GM12878 (cell line): ENCODE measurements at regions not wholly inside any gene's neighbourhood (a gene's known extent, or its start where the extent isn't known, plus 50 kb on each side); places are given as distances from the start of the nearest gene placed in this dataset.

Experiments
- ATAC-seq: fragments of 200-7000 bp; cut with Tn5 transposase; 3 replicates; pipeline ENCODE4 v1.9.1; 2020; ENCODE audit warnings: mild to moderate bottlenecking, moderate library complexity
- BruUV-seq: library from RNA; stranded (reverse); fragments of 400-500 nt; replicated peaks from 2 replicates; lab custom pipeline; 2021; lab: Mats Ljungman, UMichigan
- CTCF ChIA-PET: fragments of 300-600 bp; sonication (Branson Sonifier 250); formaldehyde crosslinking; extraction: SDS; loops from one replicate; lab custom pipeline; 2021; ENCODE audit warnings: inconsistent platforms; lab: Yijun Ruan, JAX
- POLR2A ChIA-PET: fragments of 350-600 bp; formaldehyde crosslinking; extraction: SDS; loops from one replicate; lab custom pipeline; 2021; ENCODE audit warnings: inconsistent platforms; lab: Charles Lee
- RAD21 ChIA-PET: fragments of 300-600 bp; sonication (Branson Sonifier 250); formaldehyde crosslinking; loops from one replicate; lab custom pipeline; 2023; ENCODE audit warnings: antibody characterized with exemption; ENCODE audit not compliant: unreplicated experiment; lab: Charles Lee
- SMC1A ChIA-PET: fragments of 300-600 bp; sonication (Branson Sonifier 250); formaldehyde crosslinking; loops from one replicate; lab custom pipeline; 2023; ENCODE audit not compliant: unreplicated experiment, uncharacterized antibody; lab: Charles Lee
- DNase-seq: peaks from one replicate; pipeline ENCODE4 v3.0.0-alpha.2; 2011; ENCODE audit warnings: low read depth, low spot score
- FAIRE-seq: peaks from 3 replicates; lab custom pipeline; 2011; peaks lifted over from hg19 to GRCh38; lab: Jason Lieb, UNC
- H2AFZ ChIP-seq: 2 replicates; pipeline ENCODE4 v1.6.0; 2011; ENCODE audit warnings: low read depth, low read length, control low read depth; ENCODE audit not compliant: control insufficient read depth
- H3K27ac ChIP-seq: 2 replicates; pipeline ENCODE4 v1.5.1; 2011; ENCODE audit warnings: control low read depth; ENCODE audit not compliant: control insufficient read depth, insufficient read depth
- H3K27me3 ChIP-seq, 2 experiments: replicated peaks in 1 of 2; 2 replicates each; pipeline versions ENCODE4 v1.6.0 to v1.6.1; 2011; ENCODE audit warnings: low read length in 1 of 2; ENCODE audit not compliant: control insufficient read depth in 2 of 2, insufficient read depth in 2 of 2
- H3K36me3 ChIP-seq, 2 experiments: 2 replicates each; pipeline ENCODE4 v1.5.1; 2011; ENCODE audit warnings: low read length in 1 of 2; ENCODE audit not compliant: control insufficient read depth in 2 of 2, insufficient read depth in 2 of 2
- H3K4me1 ChIP-seq: 2 replicates; pipeline ENCODE4 v1.6.1; 2011; ENCODE audit warnings: mild to moderate bottlenecking, low read length, moderate library complexity, mixed read lengths; ENCODE audit not compliant: control insufficient read depth, insufficient read depth
- H3K4me2 ChIP-seq: 2 replicates; pipeline ENCODE4 v1.6.0; 2011; ENCODE audit warnings: control low read depth; ENCODE audit not compliant: control insufficient read depth, insufficient read depth
- H3K4me3 ChIP-seq: fragments of 200-600 bp; sonication (generic); 2 replicates; pipeline ENCODE4 v1.5.1; 2016
- H3K79me2 ChIP-seq: 2 replicates; pipeline ENCODE4 v1.6.0; 2011; ENCODE audit warnings: low read length; ENCODE audit not compliant: control insufficient read depth, insufficient read depth
- H3K9ac ChIP-seq: 2 replicates; pipeline ENCODE4 v1.8.0; 2011; ENCODE audit warnings: low read length, control low read depth, mixed read lengths; ENCODE audit not compliant: control insufficient read depth, insufficient read depth
- H3K9me3 ChIP-seq: replicated peaks from 3 replicates; pipeline ENCODE4 v1.5.1; 2011; ENCODE audit warnings: mild to moderate bottlenecking, low read length; ENCODE audit not compliant: control insufficient read depth, insufficient read depth
- H4K20me1 ChIP-seq: 2 replicates; pipeline ENCODE4 v1.6.0; 2011; ENCODE audit not compliant: control insufficient read depth, insufficient read depth
- CTCF ChIP-seq, 3 experiments: IDR thresholded peaks in 2 of 3; conservative IDR thresholded peaks in 1 of 3; 2 replicates each; pipeline ENCODE4 v1.5.1; 2011; ENCODE audit warnings: low read depth in 3 of 3, low read length in 3 of 3, mild to moderate bottlenecking in 3 of 3, control low read depth in 2 of 3, moderate library complexity in 2 of 3, inconsistent platforms in 1 of 3, mixed read lengths in 1 of 3; ENCODE audit not compliant: control insufficient read depth in 2 of 3, insufficient read depth in 1 of 3; ENCODE audit errors: extremely low read depth in 1 of 3
- EP300 ChIP-seq, 2 experiments: fragments of 150-350 bp in 1 of 2; IDR thresholded peaks; 2 replicates each; pipeline ENCODE4 v1.6.1; 2011 to 2012; ENCODE audit warnings: low read depth in 2 of 2, low read length in 2 of 2, borderline replicate concordance in 1 of 2, improper control_type of control experiment in 1 of 2, inconsistent platforms in 1 of 2; ENCODE audit not compliant: control insufficient read depth in 1 of 2
- MYB ChIP-seq: fragments of 150-350 bp; IDR thresholded peaks from 2 replicates; pipeline ENCODE4 v1.6.1; 2014; ENCODE audit warnings: mild to moderate bottlenecking, low read depth, low read length, borderline replicate concordance
- NFXL1 ChIP-seq: fragments of 450-650 bp; IDR thresholded peaks from 2 replicates; pipeline ENCODE4 v1.6.1; 2017; ENCODE audit warnings: antibody characterized with exemption, mild to moderate bottlenecking, borderline replicate concordance
- PML ChIP-seq: IDR thresholded peaks from 2 replicates; pipeline ENCODE4 v1.6.1; 2012; ENCODE audit warnings: low read length, inconsistent platforms
- POLR2AphosphoS2 ChIP-seq: IDR thresholded peaks from 2 replicates; pipeline ENCODE4 v1.6.1; 2011; ENCODE audit warnings: low read depth, mild to moderate bottlenecking, low read length, improper control_type of control experiment, moderate library complexity
- RELB ChIP-seq: fragments of 450-650 bp; IDR thresholded peaks from 2 replicates; pipeline ENCODE4 v1.6.1; 2017; ENCODE audit warnings: low read depth, mild to moderate bottlenecking, moderate library complexity
- SMAD5 ChIP-seq: IDR thresholded peaks from 2 replicates; pipeline ENCODE4 v1.6.1; 2016; ENCODE audit warnings: antibody characterized with exemption, low read depth
- YY1 ChIP-seq: IDR thresholded peaks from 2 replicates; pipeline ENCODE4 v1.6.1; 2011; ENCODE audit warnings: low read depth, mild to moderate bottlenecking, low read length
- ZNF217 ChIP-seq: fragments of 450-650 bp; IDR thresholded peaks from 2 replicates; pipeline ENCODE4 v1.6.1; 2017; ENCODE audit warnings: antibody characterized with exemption, mild to moderate bottlenecking
- WGBS: methylation state at CpG from one replicate; pipeline ENCODE4 v1.1.6; 2016; ENCODE audit warnings: low lambda C conversion rate; ENCODE audit not compliant: insufficient replicate concordance, insufficient coverage; ENCODE audit errors: missing lambda C conversion rate; 5-methylcytosine and 5-hydroxymethylcytosine counted together
- in situ Hi-C: fragments of 300-500 bp; cut with MboI; formaldehyde crosslinking; loops from 9 replicates; pipeline ENCODE4 v1.14.3; 2018; ENCODE audit warnings: mixed read lengths
- intact Hi-C: fragments of 100-400 bp; cut with micrococcal nuclease; formaldehyde crosslinking; loops from one replicate; pipeline ENCODE4 v1.14.2; 2022; ENCODE audit not compliant: unreplicated experiment
- TF ChIP-seq, protein P1 (sequence below): IDR thresholded peaks from 2 replicates; pipeline ENCODE4 v1.6.1; 2011; ENCODE audit warnings: low read depth, low read length, improper control_type of control experiment, borderline replicate concordance
- TF ChIP-seq, protein P2 (sequence below): fragments of 450-650 bp; IDR thresholded peaks from 2 replicates; pipeline ENCODE4 v1.6.1; 2017; ENCODE audit warnings: mild to moderate bottlenecking, moderate library complexity

- Histone ChIP-seq H3K4me2 (no peak overlapping the region), H3K9me3 (no peaks in the 10 kb centered on the region), H3K27ac (no peak overlapping the region), H3K4me3 (no peak overlapping the region), H4K20me1 (no peaks in the 10 kb centered on the region), H3K27me3 (no peaks in the 10 kb centered on the region), H3K79me2 (no peaks in the 10 kb centered on the region), H3K36me3 (no peaks in the 10 kb centered on the region), H3K4me1 (no peaks in the 10 kb centered on the region), H3K9ac (no peak overlapping the region), H2AFZ (no peak overlapping the region)
- ATAC-seq: no peak
- intact Hi-C loops: no loop called here
- ChIA-PET CTCF (interaction anchor here (1.0 kb wide), 1 partner anchor 165 kb away, joined by 3 read pairs; no protein-coding TSS in a partner anchor), POLR2A (no interaction called here), SMC1A (interaction anchor here (1.0 kb wide), 1 partner anchor 10 kb away, joined by 3 read pairs; no protein-coding TSS in a partner anchor), RAD21 (no interaction called here)
- DNase-seq: no peak
- FAIRE-seq: no peak
- BruUV-seq: no TSS peak
- TF ChIP-seq, protein P1, sequence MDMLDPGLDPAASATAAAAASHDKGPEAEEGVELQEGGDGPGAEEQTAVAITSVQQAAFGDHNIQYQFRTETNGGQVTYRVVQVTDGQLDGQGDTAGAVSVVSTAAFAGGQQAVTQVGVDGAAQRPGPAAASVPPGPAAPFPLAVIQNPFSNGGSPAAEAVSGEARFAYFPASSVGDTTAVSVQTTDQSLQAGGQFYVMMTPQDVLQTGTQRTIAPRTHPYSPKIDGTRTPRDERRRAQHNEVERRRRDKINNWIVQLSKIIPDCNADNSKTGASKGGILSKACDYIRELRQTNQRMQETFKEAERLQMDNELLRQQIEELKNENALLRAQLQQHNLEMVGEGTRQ: no peak
- TF ChIP-seq POLR2AphosphoS2: no peak
- TF ChIP-seq CTCF (IDR thresholded peaks at IDR 0.05 in 2 of 3, conservative IDR thresholded peaks at IDR 0.05 in 1 of 3; ENCODE audit: control insufficient read depth in 2 of 3, extremely low read depth in 1 of 3, insufficient read depth in 1 of 3, low read depth in 3 of 3, low read length in 3 of 3): no peak
- TF ChIP-seq, protein P2, sequence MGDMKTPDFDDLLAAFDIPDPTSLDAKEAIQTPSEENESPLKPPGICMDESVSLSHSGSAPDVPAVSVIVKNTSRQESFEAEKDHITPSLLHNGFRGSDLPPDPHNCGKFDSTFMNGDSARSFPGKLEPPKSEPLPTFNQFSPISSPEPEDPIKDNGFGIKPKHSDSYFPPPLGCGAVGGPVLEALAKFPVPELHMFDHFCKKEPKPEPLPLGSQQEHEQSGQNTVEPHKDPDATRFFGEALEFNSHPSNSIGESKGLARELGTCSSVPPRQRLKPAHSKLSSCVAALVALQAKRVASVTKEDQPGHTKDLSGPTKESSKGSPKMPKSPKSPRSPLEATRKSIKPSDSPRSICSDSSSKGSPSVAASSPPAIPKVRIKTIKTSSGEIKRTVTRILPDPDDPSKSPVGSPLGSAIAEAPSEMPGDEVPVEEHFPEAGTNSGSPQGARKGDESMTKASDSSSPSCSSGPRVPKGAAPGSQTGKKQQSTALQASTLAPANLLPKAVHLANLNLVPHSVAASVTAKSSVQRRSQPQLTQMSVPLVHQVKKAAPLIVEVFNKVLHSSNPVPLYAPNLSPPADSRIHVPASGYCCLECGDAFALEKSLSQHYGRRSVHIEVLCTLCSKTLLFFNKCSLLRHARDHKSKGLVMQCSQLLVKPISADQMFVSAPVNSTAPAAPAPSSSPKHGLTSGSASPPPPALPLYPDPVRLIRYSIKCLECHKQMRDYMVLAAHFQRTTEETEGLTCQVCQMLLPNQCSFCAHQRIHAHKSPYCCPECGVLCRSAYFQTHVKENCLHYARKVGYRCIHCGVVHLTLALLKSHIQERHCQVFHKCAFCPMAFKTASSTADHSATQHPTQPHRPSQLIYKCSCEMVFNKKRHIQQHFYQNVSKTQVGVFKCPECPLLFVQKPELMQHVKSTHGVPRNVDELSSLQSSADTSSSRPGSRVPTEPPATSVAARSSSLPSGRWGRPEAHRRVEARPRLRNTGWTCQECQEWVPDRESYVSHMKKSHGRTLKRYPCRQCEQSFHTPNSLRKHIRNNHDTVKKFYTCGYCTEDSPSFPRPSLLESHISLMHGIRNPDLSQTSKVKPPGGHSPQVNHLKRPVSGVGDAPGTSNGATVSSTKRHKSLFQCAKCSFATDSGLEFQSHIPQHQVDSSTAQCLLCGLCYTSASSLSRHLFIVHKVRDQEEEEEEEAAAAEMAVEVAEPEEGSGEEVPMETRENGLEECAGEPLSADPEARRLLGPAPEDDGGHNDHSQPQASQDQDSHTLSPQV: no peak
- TF ChIP-seq NFXL1: no peak
- no peak for TF ChIP-seq ZNF217
- no peak for TF ChIP-seq EP300 (IDR thresholded peaks at IDR 0.05; ENCODE audit: borderline replicate concordance in 1 of 2, control insufficient read depth in 1 of 2, low read depth in 2 of 2, low read length in 2 of 2)
- TF ChIP-seq YY1: no peak
- TF ChIP-seq SMAD5: no peak
- TF ChIP-seq MYB: no peak
- TF ChIP-seq PML: no peak
- TF ChIP-seq RELB: no peak
- in situ Hi-C loops: no loop called here
- 45% methylated on average over 1 of the region's 1 CpG for WGBS
Observed at GRCh38 chr6:74362391-74362790, 666.4 kb downstream of the CD109 start.
